ENCODE measurements at regions not wholly inside any gene's neighbourhood (a gene's known extent, or its start where the extent isn't known, plus 50 kb on each side); places are given as distances from the start of the nearest gene placed in this dataset.

- TF ChIP-seq CTCF (IDR thresholded peaks at IDR 0.05): no peak
- TF ChIP-seq EP300 (IDR thresholded peaks at IDR 0.05): no peak
These were observed 76.2 kb downstream of the PLXNA1 start for GRCh38 chr3:127059072-127059471.

All from ovary (tissue), 3 donors.